Right renal cortex interstitium (tissue), 3 donors: ENCODE measurements at regions not wholly inside any gene's neighbourhood (a gene's known extent, or its start where the extent isn't known, plus 50 kb on each side); places are given as distances from the start of the nearest gene placed in this dataset.
"Not testable (repeated sequence)": the region's sequence is repeated elsewhere in the genome, so short reads cannot be mapped to it uniquely, and the experiment has no call there.

Source experiments
- DNase-seq, 3 donors: peaks; one replicate each; pipeline ENCODE4 v3.0.0-alpha.2; 2013; ENCODE audit warnings: low read depth in 3 of 3, low spot score in 2 of 3

DNA sequence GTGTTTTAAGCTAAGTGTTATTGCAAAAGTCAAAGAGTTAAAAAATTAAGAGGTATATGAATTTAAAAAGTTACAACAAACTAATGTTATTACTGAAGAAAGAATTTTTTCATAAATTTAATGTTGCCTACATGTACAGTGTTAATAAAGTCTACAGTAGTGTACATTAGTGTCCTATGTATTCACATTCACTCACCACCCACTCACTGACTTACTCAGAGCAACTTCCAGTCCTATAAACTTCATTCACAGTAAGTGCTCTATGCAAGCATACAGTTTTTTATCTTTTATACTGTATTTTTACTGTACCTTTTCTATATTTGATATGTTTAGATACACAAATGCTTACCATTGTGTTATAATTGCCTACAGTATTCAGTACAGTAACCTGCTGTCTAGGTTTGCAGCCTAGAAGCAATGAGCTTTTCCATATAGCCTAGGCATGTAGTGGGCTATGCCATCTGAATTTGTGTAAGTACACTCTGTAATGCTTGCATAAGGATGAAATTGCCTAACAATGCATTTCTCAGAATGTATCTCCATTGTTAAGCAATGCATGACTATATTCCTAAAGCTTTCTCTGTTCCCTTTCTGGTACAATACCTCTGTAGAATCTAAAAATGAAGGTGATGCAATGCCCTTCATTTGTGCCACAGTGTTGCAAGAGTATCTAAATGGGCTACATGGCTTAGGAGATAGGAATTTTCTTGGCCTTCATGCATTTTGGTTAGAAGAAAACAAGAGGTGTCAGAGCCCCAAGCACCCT, 370.8 kb upstream of the NT5C1B start:
- no peak for DNase-seq

DNA sequence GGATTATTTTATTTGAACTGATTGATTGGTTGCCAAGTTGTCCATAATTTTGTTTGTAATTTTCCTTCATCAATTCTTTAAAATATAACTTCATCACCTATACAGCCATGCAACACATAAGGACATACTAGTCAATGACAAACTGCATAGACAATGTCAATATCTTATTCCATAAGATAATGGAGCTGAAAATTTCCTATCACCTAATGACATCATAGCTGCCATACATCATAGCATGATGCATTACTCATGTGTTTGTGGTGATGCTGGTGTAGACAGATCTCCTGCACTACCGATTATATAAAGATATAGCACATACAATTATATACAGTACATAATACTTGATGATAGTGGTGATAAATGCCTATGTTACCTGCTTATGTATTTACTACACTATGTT, 369.8 kb upstream of the NT5C1B start:
- no peak for DNase-seq

DNA sequence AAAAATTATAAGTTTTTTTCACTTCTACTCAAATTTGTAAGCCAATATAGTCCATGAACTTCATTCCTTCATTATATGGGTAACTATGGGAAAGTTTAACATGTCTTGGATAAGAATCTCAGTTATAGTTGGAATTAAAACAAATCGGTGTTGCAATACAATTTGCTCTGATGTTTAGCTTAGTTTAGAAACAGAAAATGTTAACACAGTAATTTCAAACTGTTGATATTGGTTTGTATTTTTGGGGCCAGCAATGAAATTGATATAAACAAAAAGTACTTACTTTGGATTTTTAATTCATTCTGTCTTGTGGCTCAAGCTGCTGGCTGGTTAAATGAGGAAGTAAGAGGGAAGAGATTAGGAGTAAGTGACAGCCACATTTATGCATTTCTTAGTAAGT, 368.5 kb upstream of the NT5C1B start:
- DNase-seq: no peak

- no peak for DNase-seq
Measured at GRCh38 chr2:18950361-18950851, 361.0 kb upstream of the NT5C1B start.

DNA sequence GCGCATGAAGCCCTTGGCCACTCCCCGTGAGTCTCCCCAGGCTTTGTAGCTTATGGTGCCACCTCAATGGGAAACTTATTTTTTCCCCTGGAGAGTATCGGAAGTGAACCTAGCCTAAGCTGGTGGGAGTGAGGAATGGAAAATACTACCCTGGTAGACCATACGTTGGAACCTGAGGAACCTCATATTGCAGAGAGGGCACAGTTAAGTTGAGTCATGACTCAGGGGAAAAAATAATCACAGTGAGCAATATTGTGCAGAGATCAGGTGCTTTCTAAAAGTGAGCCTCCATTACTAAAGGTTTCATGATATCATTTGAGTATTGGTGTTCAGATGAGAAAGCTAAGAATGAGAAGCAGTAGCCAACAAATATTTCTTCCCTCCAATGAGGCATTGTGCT, 360.5 kb upstream of the NT5C1B start:
- DNase-seq: no peak

DNA sequence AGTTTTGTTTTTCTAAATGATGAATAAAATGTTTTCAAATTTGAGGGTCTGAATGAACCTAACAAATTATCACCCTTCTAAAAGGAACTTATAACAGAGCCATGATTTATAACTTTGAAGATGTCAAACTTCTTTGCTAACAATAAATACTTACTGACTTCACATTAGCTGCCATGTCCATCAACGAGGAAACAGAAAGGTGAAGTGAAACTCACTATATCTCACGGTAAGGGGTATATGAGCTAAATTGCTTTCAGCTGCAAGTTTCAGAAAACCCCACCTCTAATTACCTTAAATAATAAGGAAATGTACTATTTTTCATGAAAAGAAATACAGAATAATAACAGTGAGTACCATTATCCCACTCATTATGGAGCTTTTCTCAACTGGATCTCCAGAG, 350.8 kb upstream of the NT5C1B start:
- DNase-seq: no peak

DNA sequence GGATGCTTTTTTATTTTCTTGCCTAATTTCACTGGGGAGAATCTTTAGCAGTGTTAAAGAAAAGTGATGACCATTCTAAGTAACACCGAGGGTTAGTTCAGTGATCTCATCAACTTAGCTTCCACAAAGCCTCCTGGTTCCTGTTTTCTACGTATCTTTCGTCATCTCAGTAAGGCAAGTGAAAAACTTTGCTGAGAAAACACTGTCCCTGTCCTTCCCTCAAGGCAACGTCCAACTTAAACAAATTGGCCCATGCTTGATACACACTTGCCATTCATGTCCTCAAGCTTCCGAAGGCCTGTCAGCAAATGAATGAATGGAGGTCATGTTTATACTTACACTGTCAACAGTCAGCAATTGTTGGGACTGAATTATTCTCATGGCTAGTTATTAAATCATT, 350.4 kb upstream of the NT5C1B start:
- not testable (repeated sequence) for DNase-seq

DNA sequence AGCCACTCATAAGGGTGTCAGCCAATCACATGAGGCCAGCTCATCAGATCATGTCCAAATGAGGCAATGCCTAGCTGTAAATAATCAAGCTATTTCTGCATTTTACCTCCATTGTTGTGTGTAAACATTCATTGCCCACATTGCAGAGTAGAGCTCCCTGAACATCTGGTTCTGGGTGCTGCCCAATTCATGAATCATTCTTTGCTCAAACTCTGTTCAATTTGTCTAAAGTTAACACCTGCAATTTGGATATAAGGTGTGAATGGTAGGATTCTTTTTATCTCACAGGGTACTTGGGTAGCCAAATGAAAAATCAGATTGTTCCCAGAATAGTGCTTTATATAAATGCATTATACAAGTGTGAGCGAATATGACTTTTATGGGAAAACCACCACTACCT, 345.5 kb upstream of the NT5C1B start:
- no peak for DNase-seq

- no peak for DNase-seq
Measured at GRCh38 chr2:18932853-18933252, 343.5 kb upstream of the NT5C1B start.

GRCh38 chr2:18930971-18931370, 341.6 kb upstream of the NT5C1B start:
- DNase-seq: no peak

GRCh38 chr2:18927525-18928232, 338.3 kb upstream of the NT5C1B start:
- no peak for DNase-seq

DNA sequence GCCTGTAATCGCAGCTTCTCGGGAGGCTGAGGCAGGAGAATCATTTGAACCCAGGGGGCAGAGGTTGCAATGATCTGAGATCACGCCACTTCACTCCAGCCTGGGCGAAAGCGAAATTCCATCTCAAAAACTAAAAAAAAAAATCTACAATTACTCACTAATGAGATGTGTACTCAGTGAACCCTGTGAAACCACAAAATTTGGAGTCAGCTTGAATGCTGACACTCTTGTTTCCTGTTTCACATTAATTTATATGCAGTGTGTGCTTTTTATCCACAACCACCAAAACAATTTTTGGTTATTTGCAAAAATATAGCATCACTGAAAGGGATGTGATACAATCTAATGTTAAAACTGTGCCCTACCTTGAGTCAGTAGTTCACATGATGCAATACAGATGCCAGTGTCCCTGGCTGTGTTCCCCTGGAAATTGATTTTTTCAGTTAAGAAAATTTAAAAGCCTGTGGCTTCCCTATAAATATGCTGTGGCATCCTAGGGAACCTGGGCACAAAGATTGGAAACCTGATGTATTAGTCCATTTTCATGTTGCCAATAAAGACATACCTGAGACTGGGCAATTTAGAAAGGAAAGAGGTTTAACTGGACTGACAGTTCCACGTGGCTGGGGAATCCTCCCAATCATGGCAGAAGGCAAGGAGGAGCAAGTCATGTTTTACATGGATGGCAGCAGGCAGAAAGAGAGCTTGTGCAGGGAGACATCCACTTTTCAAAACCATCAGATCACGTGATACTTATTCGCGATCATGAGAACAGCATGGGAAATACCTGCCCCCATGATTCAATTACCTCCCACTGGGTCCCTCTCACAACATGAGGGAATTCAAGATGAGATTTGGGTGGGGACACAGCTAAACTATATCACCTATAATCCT, 337.5 kb upstream of the NT5C1B start:
- DNase-seq: no peak

- DNase-seq: no peak
Measured at GRCh38 chr2:18925296-18925695, 335.9 kb upstream of the NT5C1B start.

DNA sequence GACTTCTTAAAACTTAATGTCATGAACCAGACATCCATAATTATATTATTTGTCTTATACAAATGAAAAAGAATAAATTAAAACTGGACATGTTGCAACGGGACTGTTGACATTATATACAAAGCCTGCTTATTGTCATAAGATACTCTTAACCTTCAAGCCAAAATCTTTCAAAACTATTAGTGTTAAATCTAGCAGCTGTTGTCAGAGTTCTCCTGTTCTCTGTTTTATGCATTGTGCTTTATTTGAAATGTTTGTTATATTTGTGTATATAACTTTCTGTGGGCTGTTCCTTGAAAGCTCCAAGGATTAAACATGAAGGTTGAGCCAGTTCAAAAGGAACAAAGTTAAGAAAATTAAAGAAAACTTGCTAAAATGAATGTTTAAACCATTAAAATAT, 335.5 kb upstream of the NT5C1B start:
- DNase-seq: no peak

GRCh38 chr2:18924386-18924785, 335.0 kb upstream of the NT5C1B start:
- DNase-seq: no peak

- DNase-seq: no peak
Measured at GRCh38 chr2:18922276-18922675, 332.9 kb upstream of the NT5C1B start.

DNA sequence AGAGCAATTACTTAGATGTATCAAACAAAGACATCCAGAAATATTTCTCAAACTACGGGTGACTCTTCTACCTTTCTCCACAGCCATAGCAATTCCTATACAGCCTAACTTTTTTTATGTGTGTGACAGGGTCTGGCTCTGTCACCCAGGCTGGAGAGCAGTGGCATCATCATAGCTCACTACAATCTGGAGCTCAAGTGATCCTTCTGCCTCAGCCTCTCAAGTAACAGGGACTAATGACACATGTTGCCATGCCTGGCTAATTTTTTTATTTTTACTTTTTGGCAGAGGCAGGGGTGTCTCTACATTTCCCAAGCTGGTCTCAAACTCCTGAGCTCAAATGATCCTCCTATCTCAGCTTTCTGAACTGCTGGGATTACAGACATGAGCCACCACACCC, 328.9 kb upstream of the NT5C1B start:
- no peak for DNase-seq

GRCh38 chr2:18915227-18915626, 325.9 kb upstream of the NT5C1B start:
- DNase-seq: no peak

DNA sequence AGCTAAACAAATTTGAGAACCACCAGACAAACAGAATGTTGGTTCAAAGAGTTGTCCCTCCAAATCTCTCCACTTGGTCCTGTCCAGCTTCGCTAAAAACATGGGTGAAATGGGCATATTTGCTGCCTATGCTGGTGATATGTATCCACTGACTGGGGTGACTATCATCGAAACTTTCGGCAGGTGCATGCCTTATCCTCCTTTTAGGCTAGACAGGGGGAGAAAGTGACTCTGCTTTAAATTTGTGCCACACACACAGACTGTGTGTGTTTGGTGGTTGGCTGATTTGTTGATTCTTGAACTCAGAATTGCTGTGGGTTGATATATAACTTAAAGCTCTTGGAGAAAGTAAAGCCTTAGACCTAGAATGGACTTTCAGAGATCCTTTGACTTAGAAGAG, 324.1 kb upstream of the NT5C1B start:
- DNase-seq: no peak

DNA sequence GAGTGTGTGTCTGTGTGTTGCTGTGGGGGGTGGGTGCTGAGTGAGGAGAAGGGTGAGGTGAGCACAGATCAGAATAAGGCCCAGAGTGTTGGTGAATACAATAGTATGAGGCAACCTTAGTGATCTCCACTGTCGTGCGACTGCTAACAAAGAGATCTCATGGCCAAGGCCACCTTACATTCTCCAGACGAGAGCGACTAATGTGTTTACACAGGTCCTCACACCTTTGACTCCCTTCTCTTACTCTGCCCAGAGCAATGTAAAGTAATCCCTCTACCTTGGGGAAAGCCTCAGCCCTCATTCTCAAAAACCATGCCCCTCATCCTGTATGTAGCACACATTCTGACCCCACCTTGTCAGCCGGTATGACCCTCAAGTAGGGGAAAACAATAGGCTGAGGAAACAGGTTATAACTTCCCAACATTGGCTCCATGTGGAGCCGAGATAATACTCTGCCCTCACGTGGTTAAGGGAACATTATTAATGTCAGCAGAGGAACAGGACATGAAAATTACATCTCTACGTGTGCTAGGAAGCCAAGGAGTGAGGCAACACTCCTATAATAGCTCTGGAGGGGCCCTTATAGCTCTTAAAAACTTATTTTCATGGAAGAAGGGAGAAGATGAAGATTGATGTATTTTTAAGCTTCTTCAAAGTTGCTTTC, 323.0 kb upstream of the NT5C1B start:
- no peak for DNase-seq

- no peak for DNase-seq
Measured at GRCh38 chr2:18911416-18911815, 322.0 kb upstream of the NT5C1B start.
